GM21528 (cell line): ENCODE measurements at regions not wholly inside any gene's neighbourhood (a gene's known extent, or its start where the extent isn't known, plus 50 kb on each side); places are given as distances from the start of the nearest gene placed in this dataset.

Source experiments
- ATAC-seq: cut with Tn5 transposase; IDR thresholded peaks from one replicate; pipeline ENCODE4 v1.9.1; 2021; ENCODE audit warnings: mild to moderate bottlenecking, moderate library complexity; ENCODE audit not compliant: unreplicated experiment, low FRiP score

DNA sequence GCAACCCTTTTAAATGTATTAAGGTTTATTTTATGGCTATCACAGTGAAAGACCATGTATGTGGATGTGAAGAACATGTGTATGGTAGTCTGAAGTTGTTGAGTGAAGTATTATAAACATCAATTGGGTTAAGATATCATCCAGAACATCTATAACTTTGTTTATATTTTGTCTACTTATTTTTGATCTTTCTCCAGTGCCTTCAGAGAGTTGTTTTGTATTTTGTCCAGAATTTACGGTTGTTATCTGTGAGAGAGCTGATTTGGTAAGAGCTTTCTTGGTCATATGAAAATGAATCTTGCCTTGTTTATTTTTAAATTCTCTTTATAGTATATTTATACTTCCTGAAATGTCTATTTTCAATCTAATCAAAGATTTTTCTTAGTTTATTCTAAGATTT lies 573.7 kb upstream of the POU3F3 start:
- ATAC-seq, result no peak

DNA sequence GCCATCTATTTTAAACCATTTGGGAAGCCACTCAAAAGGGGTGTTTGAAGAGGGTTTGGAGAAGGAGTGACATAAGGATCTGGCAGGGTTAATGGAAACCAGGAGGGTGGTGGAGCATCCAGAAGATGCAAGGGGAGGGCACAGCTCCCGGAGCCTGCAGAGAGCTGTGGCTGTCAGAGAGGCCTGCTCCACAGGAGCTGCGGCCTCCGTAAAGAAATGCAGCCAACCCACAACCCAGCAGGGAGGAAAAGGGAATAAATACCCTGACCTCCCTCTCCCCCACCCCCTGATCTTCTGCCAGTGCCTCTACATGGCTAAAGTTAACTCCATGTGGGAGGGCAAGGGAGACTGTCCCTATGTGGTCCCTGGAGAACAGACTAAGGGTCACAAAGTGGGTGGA lies 567.1 kb upstream of the POU3F3 start:
- ATAC-seq, result no peak

DNA sequence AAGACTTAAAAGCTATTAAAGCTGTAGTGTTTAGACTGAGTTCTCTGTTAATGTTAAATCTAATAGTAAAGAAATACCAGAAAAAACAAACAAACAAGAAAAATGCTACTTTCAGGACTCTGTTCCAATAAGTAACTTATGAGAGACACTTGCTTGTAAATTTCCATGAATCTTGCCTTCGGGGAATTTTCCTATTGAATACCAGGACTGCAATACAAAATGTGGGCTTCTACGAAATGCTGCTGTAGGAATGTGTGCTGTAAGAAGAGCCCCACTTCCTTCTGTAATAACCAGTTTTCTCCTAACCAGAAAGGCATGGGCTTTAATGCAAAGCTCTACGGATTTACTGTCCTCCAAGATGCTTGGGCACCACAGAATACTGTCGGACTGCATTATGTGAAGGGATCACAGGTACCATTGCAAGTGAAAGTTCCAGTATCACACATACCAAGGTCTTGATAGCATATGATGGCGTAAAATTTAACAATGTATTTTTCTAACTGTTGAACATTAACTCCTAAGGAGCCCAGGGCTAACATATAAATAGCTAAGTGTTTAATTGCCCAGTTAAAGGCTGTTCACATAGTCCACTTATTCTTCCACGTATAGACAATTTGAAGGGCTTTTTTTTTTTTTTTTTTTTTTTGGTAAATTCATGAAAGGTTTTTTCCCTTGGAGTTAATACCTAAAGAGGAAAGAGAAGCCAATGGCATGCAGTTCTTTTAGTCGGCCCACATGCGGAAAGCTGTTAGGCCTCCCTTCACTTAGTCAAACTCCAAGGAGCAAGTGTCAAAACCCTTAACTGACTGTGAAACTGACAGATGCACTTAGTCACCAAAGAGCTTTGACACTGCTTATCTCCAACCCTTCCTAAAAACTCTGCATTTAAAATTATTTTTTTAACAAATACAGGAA lies 564.0 kb upstream of the POU3F3 start:
- ATAC-seq, result no peak

GRCh38 chr2:104290566-104290891 lies 563.4 kb upstream of the POU3F3 start:
- ATAC-seq, result no peak

DNA sequence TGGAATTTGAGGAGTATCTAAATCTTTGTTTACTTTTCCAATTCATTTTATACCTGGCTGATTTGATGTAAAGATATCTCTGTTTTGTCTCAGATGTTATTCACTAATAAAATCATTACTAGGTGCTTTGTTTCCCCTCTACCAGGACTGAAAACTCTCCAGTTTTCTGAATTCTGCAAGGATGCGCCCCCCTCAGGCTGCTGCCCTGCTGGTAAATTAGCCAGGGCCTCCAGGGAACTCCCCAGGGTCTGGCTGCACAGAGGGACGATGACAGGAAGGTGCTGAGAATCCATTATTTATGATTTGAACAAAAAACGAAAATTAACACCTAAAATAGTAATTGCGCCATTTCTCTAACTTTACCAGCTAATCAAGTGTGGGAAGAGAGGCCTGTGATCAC lies 541.2 kb upstream of the POU3F3 start:
- no peak for ATAC-seq

DNA sequence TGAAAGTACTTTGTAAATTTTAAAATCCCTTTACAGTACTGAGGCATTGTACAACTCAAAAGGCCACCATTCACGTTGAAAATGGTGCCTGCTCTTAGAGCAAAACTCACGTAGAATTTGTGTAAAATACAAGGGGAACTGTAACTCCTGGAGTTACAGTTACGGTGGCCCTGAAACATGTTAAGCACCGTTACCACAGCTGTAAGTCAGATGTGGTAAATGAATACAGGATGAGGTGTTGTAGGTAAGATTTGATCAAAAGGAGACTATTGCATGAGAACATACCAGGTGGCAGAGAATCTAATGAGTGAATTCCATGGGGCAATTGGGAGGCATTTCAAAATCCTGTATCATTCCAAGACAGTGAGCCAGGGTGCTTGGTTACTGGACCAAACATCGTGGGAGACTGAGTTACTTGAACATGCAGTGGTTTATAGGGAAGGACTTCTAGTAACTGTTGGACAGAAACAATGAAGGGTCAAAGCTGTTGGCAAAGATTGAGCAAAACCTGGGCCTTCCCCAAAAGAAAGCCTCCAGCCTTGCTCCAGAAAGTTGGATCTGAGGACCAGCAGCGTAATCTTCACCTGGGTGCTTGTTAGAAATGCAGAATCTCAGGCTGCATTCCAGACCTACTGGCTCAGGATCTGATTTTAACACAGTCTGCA lies 535.8 kb upstream of the POU3F3 start:
- ATAC-seq, result no peak

GRCh38 chr2:104321116-104321795 lies 532.7 kb upstream of the POU3F3 start:
- ATAC-seq, result no peak

DNA sequence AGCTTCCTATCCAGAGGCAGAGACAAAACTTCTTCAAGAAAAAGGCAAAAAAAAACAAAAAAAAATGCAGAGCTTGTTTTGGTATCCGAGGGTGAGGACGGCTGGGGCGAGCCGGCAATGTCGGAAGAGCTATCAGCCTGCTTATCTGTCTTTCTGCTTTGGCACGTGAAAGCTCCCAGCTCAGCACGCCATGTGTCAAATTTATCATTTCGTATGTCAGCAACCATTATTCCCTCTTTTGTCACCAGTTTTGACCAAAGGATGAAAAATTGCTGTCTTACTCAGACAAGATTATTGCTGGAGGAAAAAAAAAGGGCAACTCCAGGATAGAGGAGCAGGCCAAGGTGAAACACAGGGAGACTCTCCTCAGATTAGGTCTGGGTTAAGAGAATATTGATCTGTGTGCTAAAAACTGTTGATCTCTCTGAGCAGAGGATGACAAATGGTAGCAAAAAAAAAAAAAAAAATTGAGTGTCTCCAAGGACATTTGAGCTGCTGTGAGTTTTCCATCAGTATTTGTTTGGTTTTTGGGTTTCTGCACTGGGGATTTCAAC lies 532.0 kb upstream of the POU3F3 start:
- ATAC-seq, result no peak

- no peak for ATAC-seq
Measured at GRCh38 chr2:104332731-104333130, 521.2 kb upstream of the POU3F3 start.

DNA sequence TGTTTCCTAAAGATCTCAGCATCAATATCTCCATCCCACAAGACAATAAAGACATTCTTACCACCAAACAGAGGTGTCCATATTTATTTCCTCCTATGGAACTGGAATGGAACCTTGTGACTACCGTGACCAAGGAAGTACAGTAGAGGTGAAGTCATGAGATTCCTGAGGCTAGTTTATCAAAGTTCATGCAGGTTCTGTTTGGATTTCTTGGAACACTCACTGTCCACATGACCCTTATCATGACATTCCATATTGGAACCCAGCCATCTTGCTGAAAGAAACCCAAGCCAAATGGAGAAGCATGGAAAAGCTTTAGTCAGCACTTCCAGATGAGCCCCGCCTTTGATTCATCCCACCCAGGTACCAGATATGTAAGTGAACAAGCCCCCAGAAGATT lies 516.0 kb upstream of the POU3F3 start:
- no peak for ATAC-seq

- no peak for ATAC-seq
Measured at GRCh38 chr2:104340162-104340561, 513.8 kb upstream of the POU3F3 start.

GRCh38 chr2:104340879-104341828 lies 512.8 kb upstream of the POU3F3 start:
- no peak for ATAC-seq

GRCh38 chr2:104344306-104344705 lies 509.6 kb upstream of the POU3F3 start:
- ATAC-seq, result no peak

GRCh38 chr2:104344985-104345384 lies 508.9 kb upstream of the POU3F3 start:
- no peak for ATAC-seq

- no peak for ATAC-seq
Measured at GRCh38 chr2:104358122-104358521, 495.8 kb upstream of the POU3F3 start.

DNA sequence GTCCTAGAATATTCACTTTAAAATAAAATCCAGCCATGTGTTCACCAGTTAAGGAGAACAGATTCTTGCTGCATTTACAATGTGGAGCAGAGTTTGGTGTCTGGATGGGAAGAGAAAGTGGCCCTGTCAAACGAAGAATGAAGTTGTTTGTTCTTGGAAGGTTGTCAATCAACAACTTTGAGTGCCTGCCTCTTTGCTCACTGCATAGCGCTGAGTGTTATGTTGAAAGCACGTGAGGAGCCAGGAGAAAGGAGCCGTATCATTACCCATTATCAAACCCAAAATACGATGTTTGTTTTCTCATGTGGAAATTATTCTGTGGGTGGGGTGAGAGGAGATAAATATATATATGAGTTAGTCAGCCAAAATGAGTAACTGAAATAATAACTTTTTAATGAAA lies 492.5 kb upstream of the POU3F3 start:
- no peak for ATAC-seq

- no peak for ATAC-seq
Measured at GRCh38 chr2:104368089-104368488, 485.8 kb upstream of the POU3F3 start.

GRCh38 chr2:104371087-104371781 lies 482.7 kb upstream of the POU3F3 start:
- ATAC-seq, result no peak

- no peak for ATAC-seq
Measured at GRCh38 chr2:104375206-104375605, 478.7 kb upstream of the POU3F3 start.
